GM19025 (cell line): ENCODE measurements at regions not wholly inside any gene's neighbourhood (a gene's known extent, or its start where the extent isn't known, plus 50 kb on each side); places are given as distances from the start of the nearest gene placed in this dataset.

Experiments
- ATAC-seq: cut with Tn5 transposase; IDR thresholded peaks from one replicate; pipeline ENCODE4 v1.9.1; 2021; ENCODE audit warnings: mild to moderate bottlenecking, low read depth, moderate library complexity; ENCODE audit not compliant: unreplicated experiment

GRCh38 chr1:182137546-182137945 is 76.0 kb upstream of the ZNF648 start:
- ATAC-seq = no peak

- no peak for ATAC-seq
Observed at GRCh38 chr1:182135946-182136345, 74.4 kb upstream of the ZNF648 start.

- no peak for ATAC-seq
Observed at GRCh38 chr1:182134257-182134656, 72.7 kb upstream of the ZNF648 start.

- ATAC-seq = no peak
Observed at GRCh38 chr1:182133181-182133580, 71.7 kb upstream of the ZNF648 start.

- ATAC-seq = no peak
Observed at GRCh38 chr1:182129398-182129797, 67.9 kb upstream of the ZNF648 start.

GRCh38 chr1:182128502-182128901 is 67.0 kb upstream of the ZNF648 start:
- no peak for ATAC-seq

GRCh38 chr1:182127656-182128055 is 66.1 kb upstream of the ZNF648 start:
- no peak for ATAC-seq

GRCh38 chr1:182126272-182126800 is 64.8 kb upstream of the ZNF648 start:
- ATAC-seq = no peak

GRCh38 chr1:182122913-182123260 is 61.4 kb upstream of the ZNF648 start:
- no peak for ATAC-seq

- ATAC-seq = no peak
Observed at GRCh38 chr1:182122256-182122912, 60.9 kb upstream of the ZNF648 start.

GRCh38 chr1:182121787-182122186 is 60.3 kb upstream of the ZNF648 start:
- no peak for ATAC-seq

GRCh38 chr1:182120411-182121258 is 59.1 kb upstream of the ZNF648 start:
- ATAC-seq = no peak

- no peak for ATAC-seq
Observed at GRCh38 chr1:182119631-182120030, 58.1 kb upstream of the ZNF648 start.

GRCh38 chr1:182118851-182119250 is 57.3 kb upstream of the ZNF648 start:
- no peak for ATAC-seq

- ATAC-seq = no peak
Observed at GRCh38 chr1:182114627-182115023, 53.1 kb upstream of the ZNF648 start.

- ATAC-seq = no peak
Observed at GRCh38 chr1:182113879-182114626, 52.5 kb upstream of the ZNF648 start.

- ATAC-seq = no peak
Observed at GRCh38 chr1:182111496-182111895, 50.0 kb upstream of the ZNF648 start.
